Lower lobe of right lung (tissue), 2 donors: ENCODE measurements at regions not wholly inside any gene's neighbourhood (a gene's known extent, or its start where the extent isn't known, plus 50 kb on each side); places are given as distances from the start of the nearest gene placed in this dataset.
A peak's percentile ranks its signal among the peaks of the same experiment; 100 is the strongest.

Experiments
- ATAC-seq, 2 donors: fragments of 200-7000 bp; cut with Tn5 transposase; one replicate each; pipeline ENCODE4 v1.9.1; 2020 to 2022; ENCODE audit warnings: mild to moderate bottlenecking in 2 of 2, moderate library complexity in 2 of 2
- DNase-seq: peaks from one replicate; pipeline ENCODE4 v3.0.0-alpha.2; 2020
- H3K27ac ChIP-seq: fragments of 200-600 bp; one replicate; pipeline ENCODE4 v1.8.0; 2022
- H3K27me3 ChIP-seq: fragments of 200-600 bp; one replicate; pipeline ENCODE4 v1.8.0; 2022; ENCODE audit warnings: low read depth
- H3K36me3 ChIP-seq: fragments of 200-600 bp; one replicate; pipeline ENCODE4 v1.8.0; 2022; ENCODE audit warnings: mild to moderate bottlenecking
- H3K4me1 ChIP-seq: fragments of 200-600 bp; one replicate; pipeline ENCODE4 v1.8.0; 2022
- H3K4me3 ChIP-seq: fragments of 200-600 bp; one replicate; pipeline ENCODE4 v1.8.0; 2022; ENCODE audit warnings: mild to moderate bottlenecking
- H3K9me3 ChIP-seq: fragments of 200-600 bp; one replicate; pipeline ENCODE4 v1.8.0; 2022
- intact Hi-C: fragments of 100-400 bp; cut with DNase I; formaldehyde crosslinking; loops from one replicate; pipeline ENCODE4 v1.11.0; 2022
- TF ChIP-seq, protein P1 (sequence below): fragments of 200-600 bp; IDR thresholded peaks from one replicate; pipeline ENCODE4 v1.8.0; 2022; ENCODE audit warnings: antibody characterized with exemption, mild to moderate bottlenecking
- donor health status: DM: no; HTN: yes; CAD: no; lungs with severe emphysema.

DNA sequence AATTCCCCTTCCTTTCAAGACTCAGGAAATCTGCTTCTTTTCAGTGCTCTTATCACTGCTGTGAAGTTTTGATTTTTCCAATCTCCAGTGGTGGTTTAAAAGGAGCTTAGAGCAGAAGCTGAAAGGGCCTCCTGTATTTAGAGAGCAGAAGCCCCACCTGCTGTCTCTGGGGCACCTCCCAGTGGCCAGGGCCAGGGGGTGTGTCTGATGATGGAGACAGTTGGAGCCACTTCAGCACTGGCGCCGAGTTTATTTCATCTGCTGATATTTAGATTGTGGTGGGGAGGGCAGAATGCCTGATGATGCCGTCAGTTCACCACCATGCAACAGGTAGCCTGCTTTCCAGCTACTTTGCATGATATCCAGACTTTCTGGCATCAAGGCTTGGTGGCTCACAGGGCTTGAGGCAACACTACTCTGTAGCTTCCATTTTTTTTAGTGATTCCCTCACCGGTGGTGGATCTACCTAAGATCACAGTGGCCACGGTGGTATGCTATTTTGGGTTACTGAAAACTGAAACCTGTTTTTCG, 371.9 kb downstream of the KCNRG start:
- Histone ChIP-seq H3K9me3 (no peaks in the 10 kb centered on the region), H3K27ac (peak overlapping the region; percentile 67), H3K27me3 (no peaks in the 10 kb centered on the region), H3K4me1 (peaks cover 20% of the 10 kb centered on the region), H3K4me3 (peak overlapping the region; percentile 25), H3K36me3 (no peaks in the 10 kb centered on the region)
- intact Hi-C loops, result no loop called here
- ATAC-seq (peak; percentile 89 to 95), DNase-seq (peak; percentile 75)
- TF ChIP-seq, protein P1, sequence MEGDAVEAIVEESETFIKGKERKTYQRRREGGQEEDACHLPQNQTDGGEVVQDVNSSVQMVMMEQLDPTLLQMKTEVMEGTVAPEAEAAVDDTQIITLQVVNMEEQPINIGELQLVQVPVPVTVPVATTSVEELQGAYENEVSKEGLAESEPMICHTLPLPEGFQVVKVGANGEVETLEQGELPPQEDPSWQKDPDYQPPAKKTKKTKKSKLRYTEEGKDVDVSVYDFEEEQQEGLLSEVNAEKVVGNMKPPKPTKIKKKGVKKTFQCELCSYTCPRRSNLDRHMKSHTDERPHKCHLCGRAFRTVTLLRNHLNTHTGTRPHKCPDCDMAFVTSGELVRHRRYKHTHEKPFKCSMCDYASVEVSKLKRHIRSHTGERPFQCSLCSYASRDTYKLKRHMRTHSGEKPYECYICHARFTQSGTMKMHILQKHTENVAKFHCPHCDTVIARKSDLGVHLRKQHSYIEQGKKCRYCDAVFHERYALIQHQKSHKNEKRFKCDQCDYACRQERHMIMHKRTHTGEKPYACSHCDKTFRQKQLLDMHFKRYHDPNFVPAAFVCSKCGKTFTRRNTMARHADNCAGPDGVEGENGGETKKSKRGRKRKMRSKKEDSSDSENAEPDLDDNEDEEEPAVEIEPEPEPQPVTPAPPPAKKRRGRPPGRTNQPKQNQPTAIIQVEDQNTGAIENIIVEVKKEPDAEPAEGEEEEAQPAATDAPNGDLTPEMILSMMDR, result peak; percentile 33

DNA sequence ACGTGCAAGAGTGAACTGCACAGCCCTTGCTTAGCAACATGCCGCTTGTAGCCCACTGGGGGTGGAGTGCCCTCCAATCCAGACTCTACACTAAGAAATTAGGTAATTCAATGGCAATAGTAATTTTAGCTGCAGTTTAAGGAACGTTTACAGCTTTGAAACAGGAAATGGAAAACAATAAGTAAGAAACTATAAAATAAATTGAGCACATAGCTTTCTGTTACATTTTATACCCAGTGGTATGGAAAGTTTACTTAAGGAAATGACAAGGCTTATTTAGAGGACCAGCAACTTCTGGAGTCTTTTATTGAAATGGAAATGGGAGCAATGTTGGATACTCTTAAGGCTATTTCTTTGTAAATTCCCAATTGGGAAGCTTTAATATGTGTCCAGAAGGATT, 373.2 kb downstream of the KCNRG start:
- H3K4me3 ChIP-seq, result no peak overlapping the region
- no peak for DNase-seq
- no peak for ATAC-seq
- TF ChIP-seq, protein P1, result no peak
- H3K4me1 ChIP-seq, result peaks cover 29% of the 10 kb centered on the region
- intact Hi-C loops, result no loop called here
- H3K27me3 ChIP-seq, result no peaks in the 10 kb centered on the region
- H3K36me3 ChIP-seq, result no peaks in the 10 kb centered on the region
- H3K27ac ChIP-seq, result no peak overlapping the region
- no peaks in the 10 kb centered on the region for H3K9me3 ChIP-seq

DNA sequence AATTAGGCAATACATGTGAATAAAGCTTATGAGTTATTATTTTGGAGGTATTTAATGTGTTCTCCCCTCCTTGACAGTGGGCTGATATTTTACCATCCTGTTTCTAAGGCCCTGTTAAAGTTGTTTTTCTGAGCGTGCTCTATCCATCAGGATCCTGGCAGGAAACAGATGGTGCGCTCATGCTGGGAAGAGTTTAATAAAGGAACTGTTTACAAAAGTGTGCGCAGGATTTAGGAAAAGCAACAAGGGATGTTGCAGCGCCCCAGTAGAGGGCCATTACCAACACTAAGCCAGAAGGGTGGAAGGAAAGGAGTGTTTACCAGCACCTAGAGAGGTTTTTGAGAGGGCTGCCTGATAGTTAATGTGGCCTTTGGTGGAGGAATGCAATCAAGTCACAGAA, 374.5 kb downstream of the KCNRG start:
- intact Hi-C loops, result no loop called here
- Histone ChIP-seq H3K36me3 (no peaks in the 10 kb centered on the region), H3K27ac (no peak overlapping the region), H3K27me3 (no peaks in the 10 kb centered on the region), H3K9me3 (no peaks in the 10 kb centered on the region), H3K4me1 (peaks cover 31% of the 10 kb centered on the region), H3K4me3 (no peak overlapping the region)
- TF ChIP-seq, protein P1, result no peak
- DNase-seq (no peak), ATAC-seq (no peak)

DNA sequence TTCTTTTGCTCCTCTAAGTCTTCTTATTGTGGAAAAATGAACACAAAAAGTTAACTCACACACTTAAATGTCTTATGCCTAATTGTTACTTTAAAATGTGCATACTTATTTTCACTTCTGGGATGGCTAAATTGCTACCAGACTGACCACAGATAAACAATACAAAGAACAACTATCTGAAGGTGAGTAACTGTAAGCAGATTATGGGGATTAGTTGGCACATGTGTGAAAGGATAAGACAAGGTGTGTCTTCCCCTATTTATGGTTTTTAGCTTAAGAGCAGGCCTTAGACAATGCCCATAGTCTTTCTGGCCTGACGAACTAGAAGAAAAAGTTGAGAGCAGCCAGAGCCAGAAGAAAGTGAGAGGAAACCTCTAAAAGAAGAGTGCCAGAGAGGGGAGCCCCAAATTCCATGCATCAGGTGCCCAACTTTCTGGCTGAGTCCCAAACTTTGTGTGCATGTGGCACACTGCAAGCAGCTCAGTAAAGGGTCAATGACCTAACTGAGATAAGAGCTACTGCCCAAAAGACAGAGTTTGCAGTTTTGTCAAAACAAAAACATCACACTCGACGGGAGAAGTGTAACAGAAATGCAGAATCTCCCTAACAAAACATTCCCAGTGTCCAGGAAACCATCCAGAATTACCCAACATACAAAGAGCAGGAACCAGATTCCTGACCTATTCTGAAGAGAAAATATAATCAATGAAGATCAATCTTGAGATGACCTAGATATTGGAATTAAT, 375.4 kb downstream of the KCNRG start:
- no peaks in the 10 kb centered on the region for H3K9me3 ChIP-seq
- peaks cover 31% of the 10 kb centered on the region for H3K4me1 ChIP-seq
- no peaks in the 10 kb centered on the region for H3K27me3 ChIP-seq
- intact Hi-C loops, result no loop called here
- no peaks in the 10 kb centered on the region for H3K36me3 ChIP-seq
- no peak overlapping the region for H3K27ac ChIP-seq
- no peak for DNase-seq
- TF ChIP-seq, protein P1, result no peak
- ATAC-seq, result no peak
- no peak overlapping the region for H3K4me3 ChIP-seq

GRCh38 chr13:50392977-50393376, 377.7 kb downstream of the KCNRG start:
- TF ChIP-seq, protein P1, result no peak
- DNase-seq (no peak), ATAC-seq (peak in 1 of 2 donors; percentile 39)
- Histone ChIP-seq H3K27ac (no peak overlapping the region), H3K4me3 (no peak overlapping the region), H3K4me1 (peaks cover 22% of the 10 kb centered on the region), H3K27me3 (no peaks in the 10 kb centered on the region), H3K36me3 (no peaks in the 10 kb centered on the region), H3K9me3 (no peaks in the 10 kb centered on the region)
- intact Hi-C loops, result no loop called here
